ENCODE measurements at regions not wholly inside any gene's neighbourhood (a gene's known extent, or its start where the extent isn't known, plus 50 kb on each side); places are given as distances from the start of the nearest gene placed in this dataset.

DNA sequence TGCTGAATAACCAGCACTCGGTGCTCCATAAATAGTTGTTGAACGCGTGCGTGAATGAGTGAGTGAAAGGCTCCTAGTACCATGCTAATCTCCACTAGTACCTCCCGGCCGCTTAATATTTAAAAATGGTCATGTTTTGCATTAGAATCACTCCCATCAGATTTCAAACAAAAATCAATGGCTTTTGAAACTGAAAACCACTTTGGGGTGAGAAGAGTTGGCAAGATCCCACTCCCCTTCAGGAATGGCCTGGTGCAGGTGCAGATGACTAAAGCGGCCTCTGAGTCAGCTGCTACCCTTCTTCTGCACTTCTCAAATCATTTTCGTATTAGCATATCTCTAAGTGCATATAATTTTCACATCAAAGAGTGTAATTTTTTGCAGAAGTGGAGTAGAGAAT is 425.3 kb upstream of the PROK2 start:
- Mint-ChIP-seq H3K4me1 (ENCODE audit: low read depth in 2 of 2) (no peaks in the 10 kb centered on the region), H3K36me3 (ENCODE audit: insufficient read depth) (no peaks in the 10 kb centered on the region), H3K27me3 (peaks cover 7 to 35% of the 10 kb centered on the region in 2 donors), H3K4me3 (no peak overlapping the region), H3K27ac (no peak overlapping the region), H3K9me3 (no peaks in the 10 kb centered on the region)
- ATAC-seq (replicated peaks) (no peak), DNase-seq (no peak)

- no peaks in the 10 kb centered on the region for H3K4me1 Mint-ChIP-seq (ENCODE audit: low read depth in 2 of 2)
- H3K36me3 Mint-ChIP-seq (ENCODE audit: insufficient read depth): no peaks in the 10 kb centered on the region
- H3K27me3 Mint-ChIP-seq: peaks cover 37 to 63% of the 10 kb centered on the region in 2 donors
- DNase-seq (no peak), ATAC-seq (replicated peaks) (no peak)
- H3K4me3 Mint-ChIP-seq: no peak overlapping the region
- peaks cover 2 to 9% of the 10 kb centered on the region in 2 donors for H3K9me3 Mint-ChIP-seq
- H3K27ac Mint-ChIP-seq: no peak overlapping the region
Observed at GRCh38 chr3:72205297-72205826, 420.4 kb upstream of the PROK2 start.

DNA sequence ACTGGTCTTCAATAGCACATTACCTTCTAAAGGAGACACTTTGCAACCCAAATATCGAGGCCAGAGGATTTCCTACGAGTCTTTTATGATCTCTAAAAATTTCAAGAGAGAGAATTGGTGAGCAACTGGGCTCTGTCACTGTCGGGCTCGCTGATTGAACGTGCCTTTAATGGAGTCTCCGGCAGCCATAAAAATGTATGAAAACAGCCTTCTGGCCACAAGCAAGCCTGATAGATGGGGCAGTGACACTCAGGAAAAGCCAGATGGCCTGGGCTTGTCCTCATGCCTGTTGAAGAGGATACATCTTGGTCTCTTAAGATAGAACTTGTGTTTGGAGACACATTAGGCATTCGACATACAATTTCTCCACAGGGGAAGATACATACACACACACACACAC is 419.5 kb upstream of the PROK2 start:
- DNase-seq (no peak), ATAC-seq (replicated peaks) (no peak)
- H3K4me3 Mint-ChIP-seq: no peak overlapping the region
- no peaks in the 10 kb centered on the region for H3K4me1 Mint-ChIP-seq (ENCODE audit: low read depth in 2 of 2)
- H3K36me3 Mint-ChIP-seq (ENCODE audit: insufficient read depth): no peaks in the 10 kb centered on the region
- H3K27ac Mint-ChIP-seq: no peak overlapping the region
- H3K27me3 Mint-ChIP-seq: peaks cover 39 to 66% of the 10 kb centered on the region in 2 donors
- peaks cover 2 to 17% of the 10 kb centered on the region in 2 donors for H3K9me3 Mint-ChIP-seq

DNA sequence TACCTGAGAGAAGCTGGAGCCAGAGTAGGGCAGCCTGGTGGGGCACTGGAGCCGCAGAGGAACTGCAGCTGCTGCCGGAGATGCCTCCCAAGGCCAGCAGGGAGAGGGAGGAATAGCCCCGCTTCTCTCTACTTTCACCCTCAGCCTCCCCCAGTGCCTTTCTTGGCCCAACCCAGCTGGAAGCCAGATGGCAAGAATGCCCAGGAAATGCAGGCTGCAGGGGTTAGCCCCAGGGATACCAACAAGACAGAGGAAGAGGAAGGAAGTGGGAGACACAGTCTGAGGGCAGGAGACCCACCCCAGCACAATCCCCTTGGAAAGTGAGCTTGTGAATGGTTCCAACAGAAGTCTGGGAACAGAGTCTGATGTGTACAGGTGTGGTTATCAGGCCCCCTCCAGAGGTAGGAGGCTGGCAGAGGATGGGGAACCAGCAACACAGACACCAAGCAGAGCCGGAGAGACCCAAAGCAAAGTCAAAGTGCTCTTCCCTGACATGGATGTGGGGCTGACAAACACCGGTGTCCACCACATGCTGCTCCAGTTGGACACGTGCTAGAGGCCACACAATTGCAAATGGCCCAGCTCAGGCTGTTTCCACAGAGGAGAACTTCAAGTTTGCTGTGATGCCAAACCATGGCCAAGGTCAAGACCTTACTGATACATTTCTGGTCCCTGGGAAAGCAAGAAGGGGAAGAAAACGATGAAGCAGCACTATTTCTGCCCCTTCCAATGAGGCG is 418.8 kb upstream of the PROK2 start:
- no peaks in the 10 kb centered on the region for H3K4me1 Mint-ChIP-seq (ENCODE audit: low read depth in 2 of 2)
- no peaks in the 10 kb centered on the region for H3K36me3 Mint-ChIP-seq (ENCODE audit: insufficient read depth)
- H3K9me3 Mint-ChIP-seq: peaks cover 2 to 24% of the 10 kb centered on the region in 2 donors
- no peak overlapping the region for H3K27ac Mint-ChIP-seq
- DNase-seq (no peak), ATAC-seq (replicated peaks) (no peak)
- H3K27me3 Mint-ChIP-seq: peaks cover 41 to 70% of the 10 kb centered on the region in 2 donors
- H3K4me3 Mint-ChIP-seq: no peak overlapping the region

DNA sequence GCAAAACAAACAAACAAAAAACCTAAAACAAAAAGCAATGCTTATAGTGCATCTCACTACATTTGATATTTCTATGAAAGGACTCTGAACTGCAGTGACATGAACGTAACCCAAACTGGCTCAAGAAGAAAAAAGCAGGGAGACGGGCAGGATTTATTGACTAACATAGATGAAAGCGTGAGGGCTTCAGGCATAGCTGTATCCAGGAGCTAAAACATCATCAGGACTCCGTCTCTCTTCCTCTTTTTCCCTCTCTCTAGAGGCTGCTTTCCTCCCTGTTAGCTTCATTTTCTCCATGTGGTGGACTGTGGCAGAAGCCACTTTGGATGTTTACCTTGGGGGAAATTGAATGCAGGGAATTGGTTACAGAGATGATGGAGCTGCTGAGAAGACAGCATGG is 418.2 kb upstream of the PROK2 start:
- no peaks in the 10 kb centered on the region for H3K36me3 Mint-ChIP-seq (ENCODE audit: insufficient read depth)
- peaks cover 41 to 68% of the 10 kb centered on the region in 2 donors for H3K27me3 Mint-ChIP-seq
- no peak for DNase-seq
- H3K9me3 Mint-ChIP-seq: peaks cover 2 to 26% of the 10 kb centered on the region in 2 donors
- H3K4me3 Mint-ChIP-seq: no peak overlapping the region
- no peak overlapping the region for H3K27ac Mint-ChIP-seq
- no peak for ATAC-seq (replicated peaks)
- H3K4me1 Mint-ChIP-seq (ENCODE audit: low read depth in 2 of 2): no peaks in the 10 kb centered on the region

- Mint-ChIP-seq H3K36me3 (ENCODE audit: insufficient read depth) (no peaks in the 10 kb centered on the region), H3K9me3 (peaks cover 2 to 26% of the 10 kb centered on the region in 2 donors), H3K4me3 (no peak overlapping the region), H3K27ac (no peak overlapping the region), H3K4me1 (ENCODE audit: low read depth in 2 of 2) (no peaks in the 10 kb centered on the region), H3K27me3 (peaks cover 40 to 67% of the 10 kb centered on the region in 2 donors)
- ATAC-seq (replicated peaks) (no peak), DNase-seq (no peak)
Observed at GRCh38 chr3:72200332-72200731, 415.4 kb upstream of the PROK2 start.

GRCh38 chr3:72199530-72199929 is 414.6 kb upstream of the PROK2 start:
- Mint-ChIP-seq H3K27ac (no peak overlapping the region), H3K9me3 (peaks cover 2 to 26% of the 10 kb centered on the region in 2 donors), H3K27me3 (peaks cover 32 to 59% of the 10 kb centered on the region in 2 donors), H3K4me3 (no peak overlapping the region), H3K36me3 (ENCODE audit: insufficient read depth) (no peaks in the 10 kb centered on the region), H3K4me1 (ENCODE audit: low read depth in 2 of 2) (no peaks in the 10 kb centered on the region)
- no peak for ATAC-seq (replicated peaks)
- no peak for DNase-seq

DNA sequence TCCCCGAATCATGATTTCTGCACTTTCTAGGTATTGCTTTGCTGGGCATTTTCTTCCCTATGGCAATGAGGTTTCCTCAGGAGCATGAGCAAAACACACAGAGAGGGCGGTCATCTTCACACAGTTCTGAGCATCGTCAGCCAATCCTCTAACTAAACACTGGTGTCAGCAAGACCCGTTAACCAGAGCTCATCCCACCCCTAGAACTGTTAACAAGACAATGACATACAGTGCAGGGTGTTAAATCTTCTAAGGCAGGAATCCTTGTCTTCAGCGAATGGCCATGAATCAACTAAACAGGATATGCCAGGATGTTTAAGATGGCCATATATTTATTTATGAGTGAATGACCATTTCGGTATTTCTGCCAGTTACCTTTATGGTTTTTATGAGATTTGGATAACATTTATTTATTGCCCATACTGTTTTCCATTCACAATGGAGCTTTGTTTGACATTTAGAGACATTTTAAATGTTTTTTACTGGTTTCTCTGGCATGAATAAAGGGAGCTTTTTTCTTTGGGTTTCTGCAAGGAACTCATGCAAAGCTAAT is 411.5 kb upstream of the PROK2 start:
- ATAC-seq (replicated peaks) (no peak), DNase-seq (no peak)
- Mint-ChIP-seq H3K4me3 (no peak overlapping the region), H3K36me3 (ENCODE audit: insufficient read depth) (no peaks in the 10 kb centered on the region), H3K27ac (no peak overlapping the region), H3K27me3 (peaks cover 9 to 66% of the 10 kb centered on the region in 2 donors), H3K4me1 (ENCODE audit: low read depth in 2 of 2) (no peaks in the 10 kb centered on the region), H3K9me3 (peaks cover 5 to 17% of the 10 kb centered on the region in 2 donors)

- H3K27ac Mint-ChIP-seq: no peak overlapping the region
- H3K36me3 Mint-ChIP-seq (ENCODE audit: insufficient read depth): no peaks in the 10 kb centered on the region
- peaks cover 3 to 17% of the 10 kb centered on the region in 2 donors for H3K9me3 Mint-ChIP-seq
- ATAC-seq (replicated peaks): no peak
- no peak for DNase-seq
- H3K4me3 Mint-ChIP-seq: no peak overlapping the region
- H3K27me3 Mint-ChIP-seq: peaks cover 9 to 72% of the 10 kb centered on the region in 2 donors
- no peaks in the 10 kb centered on the region for H3K4me1 Mint-ChIP-seq (ENCODE audit: low read depth in 2 of 2)
Observed at GRCh38 chr3:72195895-72196294, 410.9 kb upstream of the PROK2 start.

DNA sequence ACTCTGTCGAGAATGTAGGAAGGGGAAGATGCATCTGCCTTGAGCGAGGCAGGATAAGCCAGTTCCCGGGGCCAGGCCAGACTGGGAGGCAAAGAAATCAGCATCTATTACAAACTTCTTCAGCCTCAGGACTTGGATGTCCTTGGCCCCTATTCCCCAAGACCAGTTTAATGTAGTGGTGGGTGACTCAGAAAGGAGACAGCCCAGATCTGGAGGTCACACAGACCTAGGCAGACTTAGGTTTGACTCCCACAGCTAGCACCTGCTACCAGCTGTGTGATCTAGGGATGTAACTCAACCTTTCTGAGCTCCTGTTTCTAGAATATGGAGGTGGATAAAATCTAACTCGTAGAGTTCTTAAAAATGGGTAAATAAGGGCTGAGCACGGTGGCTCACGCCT is 409.5 kb upstream of the PROK2 start:
- DNase-seq: no peak
- H3K27me3 Mint-ChIP-seq: peaks cover 2 to 64% of the 10 kb centered on the region in 2 donors
- no peak for ATAC-seq (replicated peaks)
- H3K4me1 Mint-ChIP-seq (ENCODE audit: low read depth in 2 of 2): no peaks in the 10 kb centered on the region
- H3K27ac Mint-ChIP-seq: no peak overlapping the region
- H3K9me3 Mint-ChIP-seq: peaks cover 3 to 9% of the 10 kb centered on the region in 2 donors
- no peaks in the 10 kb centered on the region for H3K36me3 Mint-ChIP-seq (ENCODE audit: insufficient read depth)
- no peak overlapping the region for H3K4me3 Mint-ChIP-seq

DNA sequence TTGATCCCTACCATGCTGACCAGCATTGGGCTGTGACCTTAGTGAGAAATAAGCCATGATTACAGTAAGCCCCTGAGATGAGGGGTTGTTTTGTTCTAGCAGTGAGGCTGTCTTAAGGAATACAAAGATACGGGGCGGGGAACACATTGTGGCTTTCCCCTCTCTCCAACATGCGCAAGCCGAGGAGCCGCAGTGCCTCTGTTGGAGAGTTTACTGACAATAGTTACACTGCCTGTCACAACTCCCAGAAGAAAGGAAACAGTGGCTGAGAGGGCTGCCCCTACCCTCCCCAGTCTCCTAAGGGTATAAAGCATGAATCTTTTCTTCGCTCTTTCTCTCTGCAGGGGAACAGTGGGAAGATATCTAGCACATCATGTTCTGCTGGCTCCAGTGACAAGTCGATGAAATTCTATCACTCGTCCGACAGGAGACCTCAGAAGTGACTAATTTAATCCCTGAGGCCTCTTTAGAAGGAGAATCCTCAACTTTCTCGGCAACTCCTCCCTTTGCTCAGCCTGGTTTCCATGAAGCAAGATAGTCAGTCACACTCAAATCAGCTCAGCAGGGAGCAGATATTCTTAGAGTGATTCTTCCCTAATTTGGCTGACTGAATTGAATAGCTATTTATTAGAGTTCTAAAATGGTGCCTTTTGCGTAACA is 409.0 kb upstream of the PROK2 start:
- no peaks in the 10 kb centered on the region for H3K36me3 Mint-ChIP-seq (ENCODE audit: insufficient read depth)
- peaks cover 3% of the 10 kb centered on the region in 2 donors for H3K9me3 Mint-ChIP-seq
- DNase-seq: no peak
- H3K4me1 Mint-ChIP-seq (ENCODE audit: low read depth in 2 of 2): no peaks in the 10 kb centered on the region
- peaks cover 0 to 59% of the 10 kb centered on the region in 2 donors for H3K27me3 Mint-ChIP-seq
- H3K27ac Mint-ChIP-seq: no peak overlapping the region
- no peak for ATAC-seq (replicated peaks)
- no peak overlapping the region for H3K4me3 Mint-ChIP-seq

DNA sequence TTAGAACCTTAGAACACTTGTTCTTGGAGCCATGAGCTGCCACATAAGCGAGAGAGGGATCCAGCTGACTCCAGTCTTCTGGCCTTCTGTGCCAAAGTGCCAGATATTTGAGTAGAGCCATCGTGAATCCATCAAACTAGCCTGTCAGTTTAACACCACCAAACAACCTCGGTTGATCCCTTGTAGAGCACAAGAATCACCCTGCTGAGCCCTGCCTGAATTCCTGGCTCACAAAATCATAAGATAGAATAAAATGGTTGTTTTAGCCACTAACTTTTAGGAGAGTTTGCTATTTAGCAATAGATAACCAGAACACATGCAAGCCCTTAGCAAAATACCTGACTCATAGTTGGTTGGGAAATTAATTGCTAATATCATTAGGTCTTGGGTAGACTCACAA is 407.6 kb upstream of the PROK2 start:
- Mint-ChIP-seq H3K27me3 (peaks cover 0 to 47% of the 10 kb centered on the region in 2 donors), H3K4me3 (no peak overlapping the region), H3K27ac (no peak overlapping the region), H3K36me3 (ENCODE audit: insufficient read depth) (no peaks in the 10 kb centered on the region), H3K4me1 (ENCODE audit: low read depth in 2 of 2) (no peaks in the 10 kb centered on the region), H3K9me3 (peaks cover 0 to 3% of the 10 kb centered on the region in 2 donors)
- DNase-seq: no peak
- no peak for ATAC-seq (replicated peaks)

DNA sequence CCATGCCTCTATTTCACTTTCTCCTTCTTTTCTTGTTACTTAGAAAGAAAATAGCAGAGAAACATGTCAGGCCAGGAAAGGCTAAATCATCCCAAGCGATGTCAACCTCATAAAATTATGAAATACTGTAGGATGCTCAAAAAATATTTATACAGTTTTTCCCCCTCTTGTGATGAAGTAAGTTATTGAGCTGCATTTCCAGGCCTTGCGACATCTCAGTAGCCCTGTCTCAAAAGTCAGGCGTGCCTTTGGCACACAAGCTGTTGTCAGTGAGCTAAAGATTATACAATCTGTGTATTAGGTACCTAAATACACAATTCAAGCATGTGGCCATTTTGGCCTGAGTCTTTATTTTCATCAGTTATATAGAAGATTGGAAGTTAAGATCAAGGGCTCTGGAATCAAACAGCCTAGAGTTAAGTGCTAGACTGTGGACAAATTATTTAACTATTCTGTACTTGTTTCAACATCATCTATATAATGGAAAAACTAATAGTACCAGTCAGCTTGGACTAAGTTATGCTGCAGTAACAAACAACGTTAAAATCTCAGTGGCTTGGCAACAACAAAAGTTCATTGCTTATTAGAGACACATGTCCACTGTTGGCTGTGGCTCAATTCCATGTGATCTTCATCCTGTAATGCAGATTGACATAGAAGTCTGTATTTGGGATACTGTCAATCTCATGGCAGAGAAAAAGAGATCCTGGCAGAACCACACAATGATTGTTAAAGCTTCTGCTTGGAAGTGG is 406.4 kb upstream of the PROK2 start:
- DNase-seq (no peak), ATAC-seq (replicated peaks) (no peak)
- Mint-ChIP-seq H3K36me3 (ENCODE audit: insufficient read depth) (no peaks in the 10 kb centered on the region), H3K4me1 (ENCODE audit: low read depth in 2 of 2) (no peaks in the 10 kb centered on the region), H3K27me3 (peaks cover 0 to 45% of the 10 kb centered on the region in 2 donors), H3K4me3 (no peak overlapping the region), H3K9me3 (peaks cover 0 to 3% of the 10 kb centered on the region in 2 donors), H3K27ac (no peak overlapping the region)

Measured in effector memory CD8-positive, alpha-beta T cell (primary cell).